IMR-90 (cell line): ENCODE measurements at regions not wholly inside any gene's neighbourhood (a gene's known extent, or its start where the extent isn't known, plus 50 kb on each side); places are given as distances from the start of the nearest gene placed in this dataset.

ENCODE experiments used
- BHLHE40 ChIP-seq: fragments of 150-350 bp; IDR thresholded peaks from 2 replicates; pipeline ENCODE4 v1.6.1; 2016; ENCODE audit warnings: mild to moderate bottlenecking, low read depth, low read length
- CEBPB ChIP-seq: IDR thresholded peaks from 2 replicates; pipeline ENCODE4 v1.6.1; 2012; ENCODE audit warnings: low read depth, low read length, improper control_type of control experiment
- CTCF ChIP-seq: conservative IDR thresholded peaks from 2 replicates; pipeline ENCODE4 v1.5.1; 2012; ENCODE audit warnings: mild to moderate bottlenecking, low read depth, low read length, improper control_type of control experiment
- MAFK ChIP-seq: IDR thresholded peaks from 2 replicates; pipeline ENCODE4 v1.6.1; 2012; ENCODE audit warnings: low read depth, low read length, improper control_type of control experiment
- NFE2L2 ChIP-seq: fragments of 150-350 bp; IDR thresholded peaks from 2 replicates; pipeline ENCODE4 v1.6.1; 2016; ENCODE audit warnings: low read depth, mild to moderate bottlenecking, low read length
- POLR2A ChIP-seq: IDR thresholded peaks from 2 replicates; pipeline ENCODE4 v1.6.1; 2012; ENCODE audit warnings: mild to moderate bottlenecking, low read depth, low read length
- RAD21 ChIP-seq: IDR thresholded peaks from 2 replicates; pipeline ENCODE4 v1.6.1; 2012; ENCODE audit warnings: low read length, improper control_type of control experiment
- RFX5 ChIP-seq: IDR thresholded peaks from 2 replicates; pipeline ENCODE4 v1.8.0; 2012; ENCODE audit warnings: low read depth, mild to moderate bottlenecking, low read length, moderate library complexity
- TF ChIP-seq, protein P1 (sequence below): fragments of 150-350 bp; IDR thresholded peaks from 2 replicates; pipeline ENCODE4 v1.6.1; 2016; ENCODE audit warnings: low read depth, mild to moderate bottlenecking, low read length, moderate library complexity, borderline replicate concordance

DNA sequence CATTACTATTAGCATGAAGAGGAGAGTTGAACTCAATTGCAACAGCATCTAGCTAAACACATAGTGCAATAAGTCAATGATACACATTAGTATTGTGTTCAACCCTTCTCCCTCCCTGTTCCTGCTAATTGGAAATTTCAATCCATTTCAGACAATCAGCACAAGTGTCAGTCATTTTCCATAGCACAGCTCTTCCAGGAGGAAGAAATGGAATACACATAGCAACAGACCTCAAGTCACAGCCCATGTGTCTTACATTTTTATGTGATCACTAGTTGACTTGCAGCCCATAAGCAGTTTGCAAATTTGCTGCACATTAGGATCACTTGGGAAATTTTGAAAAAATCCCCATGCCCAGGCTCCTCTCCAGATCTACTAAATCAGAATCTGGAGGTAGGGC is 636.9 kb downstream of the TLE4 start:
- no peak for TF ChIP-seq CTCF
- TF ChIP-seq MAFK = no peak
- no peak for TF ChIP-seq RAD21
- TF ChIP-seq RFX5 = no peak
- TF ChIP-seq POLR2A = no peak
- no peak for TF ChIP-seq BHLHE40
- no peak for TF ChIP-seq CEBPB
- TF ChIP-seq NFE2L2 = no peak
- TF ChIP-seq, protein P1, sequence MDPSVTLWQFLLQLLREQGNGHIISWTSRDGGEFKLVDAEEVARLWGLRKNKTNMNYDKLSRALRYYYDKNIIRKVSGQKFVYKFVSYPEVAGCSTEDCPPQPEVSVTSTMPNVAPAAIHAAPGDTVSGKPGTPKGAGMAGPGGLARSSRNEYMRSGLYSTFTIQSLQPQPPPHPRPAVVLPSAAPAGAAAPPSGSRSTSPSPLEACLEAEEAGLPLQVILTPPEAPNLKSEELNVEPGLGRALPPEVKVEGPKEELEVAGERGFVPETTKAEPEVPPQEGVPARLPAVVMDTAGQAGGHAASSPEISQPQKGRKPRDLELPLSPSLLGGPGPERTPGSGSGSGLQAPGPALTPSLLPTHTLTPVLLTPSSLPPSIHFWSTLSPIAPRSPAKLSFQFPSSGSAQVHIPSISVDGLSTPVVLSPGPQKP = no peak
